ENCODE measurements at regions not wholly inside any gene's neighbourhood (a gene's known extent, or its start where the extent isn't known, plus 50 kb on each side); places are given as distances from the start of the nearest gene placed in this dataset.

DNA sequence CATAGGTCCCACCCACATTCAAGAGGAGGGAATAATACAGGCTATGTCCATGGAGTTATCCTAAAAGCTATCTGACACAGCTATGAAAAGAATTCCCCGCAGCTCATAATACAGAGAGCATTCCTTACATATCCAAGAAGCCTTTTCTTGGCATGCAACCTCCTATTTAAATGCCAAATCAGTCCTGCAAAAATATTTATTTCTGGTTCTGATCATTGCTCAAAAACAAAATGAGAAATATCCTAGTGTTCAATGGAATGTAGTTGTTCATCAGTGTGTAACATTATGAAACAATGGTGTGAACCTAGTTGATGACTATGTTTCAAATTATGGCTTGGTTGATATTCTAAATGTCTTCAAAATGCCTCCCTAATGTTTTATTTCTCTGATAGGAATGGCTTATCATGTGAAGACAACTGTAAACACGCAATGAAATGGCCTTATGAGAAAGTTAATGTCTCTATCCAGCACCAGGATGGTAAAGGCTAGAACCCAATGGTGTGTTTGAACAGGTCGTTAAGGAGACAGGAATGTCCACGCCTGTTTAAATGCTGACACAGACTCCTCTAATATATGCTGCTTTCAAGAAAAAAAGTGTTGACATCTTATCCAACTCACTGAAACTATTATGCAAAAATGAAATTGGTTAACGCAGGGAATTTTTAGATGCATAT, 126.7 kb upstream of the CDH6 start:
- TF ChIP-seq, protein P1, sequence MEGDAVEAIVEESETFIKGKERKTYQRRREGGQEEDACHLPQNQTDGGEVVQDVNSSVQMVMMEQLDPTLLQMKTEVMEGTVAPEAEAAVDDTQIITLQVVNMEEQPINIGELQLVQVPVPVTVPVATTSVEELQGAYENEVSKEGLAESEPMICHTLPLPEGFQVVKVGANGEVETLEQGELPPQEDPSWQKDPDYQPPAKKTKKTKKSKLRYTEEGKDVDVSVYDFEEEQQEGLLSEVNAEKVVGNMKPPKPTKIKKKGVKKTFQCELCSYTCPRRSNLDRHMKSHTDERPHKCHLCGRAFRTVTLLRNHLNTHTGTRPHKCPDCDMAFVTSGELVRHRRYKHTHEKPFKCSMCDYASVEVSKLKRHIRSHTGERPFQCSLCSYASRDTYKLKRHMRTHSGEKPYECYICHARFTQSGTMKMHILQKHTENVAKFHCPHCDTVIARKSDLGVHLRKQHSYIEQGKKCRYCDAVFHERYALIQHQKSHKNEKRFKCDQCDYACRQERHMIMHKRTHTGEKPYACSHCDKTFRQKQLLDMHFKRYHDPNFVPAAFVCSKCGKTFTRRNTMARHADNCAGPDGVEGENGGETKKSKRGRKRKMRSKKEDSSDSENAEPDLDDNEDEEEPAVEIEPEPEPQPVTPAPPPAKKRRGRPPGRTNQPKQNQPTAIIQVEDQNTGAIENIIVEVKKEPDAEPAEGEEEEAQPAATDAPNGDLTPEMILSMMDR (IDR thresholded peaks at IDR 0.05; ENCODE audit: extremely low read depth, missing control alignments): no peak
- no peak for DNase-seq (ENCODE audit: low spot score)

DNA sequence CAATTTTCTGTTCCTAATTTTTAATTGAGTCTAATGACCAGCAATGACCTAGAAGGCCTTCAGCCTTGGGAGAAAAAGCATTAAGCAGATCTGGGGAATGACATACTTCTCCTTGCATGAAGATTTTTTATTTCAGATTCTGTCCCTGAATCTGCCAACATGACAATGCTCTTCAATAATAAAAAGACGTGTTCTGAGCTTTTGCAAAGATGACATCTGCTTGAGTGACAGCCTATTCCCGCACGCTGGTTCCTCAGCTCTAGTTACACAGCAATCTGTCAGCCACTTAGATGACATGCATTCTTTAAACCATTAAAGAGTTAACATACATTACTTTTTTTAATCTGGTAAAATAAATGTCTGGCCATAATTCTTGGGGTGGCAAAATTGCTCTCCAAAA, 129.3 kb upstream of the CDH6 start:
- TF ChIP-seq, protein P1 (IDR thresholded peaks at IDR 0.05; ENCODE audit: extremely low read depth, missing control alignments): no peak
- DNase-seq (ENCODE audit: low spot score): no peak

DNA sequence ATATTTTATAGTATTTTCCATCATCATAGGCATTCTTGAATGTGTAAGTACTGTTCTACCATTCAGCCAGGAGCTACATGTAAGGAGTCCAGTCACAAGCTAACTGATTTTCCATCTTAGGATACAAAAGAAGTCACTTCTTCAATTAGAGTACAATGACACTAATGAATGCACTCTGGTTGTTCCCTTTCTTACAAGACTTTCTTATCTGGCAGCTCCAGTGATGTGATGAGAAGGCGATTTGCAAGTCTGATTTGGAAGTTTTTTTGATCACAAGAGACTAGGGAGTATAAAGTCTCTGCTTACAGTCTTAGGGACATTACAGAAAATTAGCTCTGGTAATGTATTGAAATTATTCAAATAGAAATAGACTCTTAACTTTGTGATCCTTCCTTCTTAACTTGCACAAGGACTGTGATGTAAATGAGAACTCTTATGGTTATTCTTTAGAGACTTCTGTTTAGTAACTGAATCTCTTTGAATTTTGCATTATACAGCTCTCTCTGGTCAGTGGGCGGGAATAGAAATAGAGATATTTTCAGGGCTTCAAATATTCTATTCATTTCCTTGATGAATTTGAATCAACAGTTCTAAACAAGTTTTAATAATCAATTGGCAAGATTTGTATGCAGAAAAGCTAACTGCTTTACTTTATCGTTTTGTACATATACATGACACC, 130.4 kb upstream of the CDH6 start:
- DNase-seq (ENCODE audit: low spot score): no peak
- TF ChIP-seq, protein P1 (IDR thresholded peaks at IDR 0.05; ENCODE audit: extremely low read depth, missing control alignments): no peak

DNA sequence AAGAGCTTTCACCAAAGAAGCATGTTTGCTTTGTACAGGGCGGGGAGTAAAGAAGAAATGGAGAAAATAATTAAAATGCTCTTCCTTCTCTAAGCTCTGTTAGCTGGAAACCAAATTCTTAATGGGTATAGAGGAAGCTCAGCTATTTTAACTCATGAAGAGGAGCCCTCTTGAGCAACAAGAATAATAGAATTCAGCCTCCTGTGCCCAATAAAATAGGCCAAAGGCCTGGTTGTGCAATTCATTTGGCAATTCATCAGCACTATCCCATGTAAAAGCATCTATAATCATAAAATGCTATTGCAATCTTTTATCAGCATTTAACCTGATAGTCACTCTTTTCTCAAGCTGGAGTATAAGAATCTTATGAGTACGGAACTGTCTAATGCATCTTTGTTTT, 133.6 kb upstream of the CDH6 start:
- TF ChIP-seq, protein P1 (IDR thresholded peaks at IDR 0.05; ENCODE audit: extremely low read depth, missing control alignments): no peak
- DNase-seq (ENCODE audit: low spot score): no peak

DNA sequence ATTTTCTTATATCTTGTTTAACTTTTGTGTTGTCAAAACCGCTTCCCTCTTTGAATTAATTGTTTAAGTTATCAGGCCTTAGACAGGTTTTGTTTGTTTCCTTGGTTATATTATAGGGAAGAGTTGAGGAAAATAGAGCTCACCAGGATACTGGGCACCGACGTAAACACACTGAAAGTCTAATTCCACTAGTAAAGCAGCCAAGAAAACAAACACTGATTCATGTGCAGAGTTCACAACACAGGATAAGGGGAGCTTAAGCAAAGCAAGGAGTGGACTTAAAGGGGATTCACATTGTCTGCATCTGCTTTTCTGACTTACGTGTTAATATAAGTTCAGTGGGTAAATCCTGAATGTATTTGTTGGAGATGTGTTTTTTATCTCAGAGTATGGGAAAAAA, 139.0 kb upstream of the CDH6 start:
- TF ChIP-seq, protein P1 (IDR thresholded peaks at IDR 0.05; ENCODE audit: extremely low read depth, missing control alignments): no peak
- DNase-seq (ENCODE audit: low spot score): no peak

DNA sequence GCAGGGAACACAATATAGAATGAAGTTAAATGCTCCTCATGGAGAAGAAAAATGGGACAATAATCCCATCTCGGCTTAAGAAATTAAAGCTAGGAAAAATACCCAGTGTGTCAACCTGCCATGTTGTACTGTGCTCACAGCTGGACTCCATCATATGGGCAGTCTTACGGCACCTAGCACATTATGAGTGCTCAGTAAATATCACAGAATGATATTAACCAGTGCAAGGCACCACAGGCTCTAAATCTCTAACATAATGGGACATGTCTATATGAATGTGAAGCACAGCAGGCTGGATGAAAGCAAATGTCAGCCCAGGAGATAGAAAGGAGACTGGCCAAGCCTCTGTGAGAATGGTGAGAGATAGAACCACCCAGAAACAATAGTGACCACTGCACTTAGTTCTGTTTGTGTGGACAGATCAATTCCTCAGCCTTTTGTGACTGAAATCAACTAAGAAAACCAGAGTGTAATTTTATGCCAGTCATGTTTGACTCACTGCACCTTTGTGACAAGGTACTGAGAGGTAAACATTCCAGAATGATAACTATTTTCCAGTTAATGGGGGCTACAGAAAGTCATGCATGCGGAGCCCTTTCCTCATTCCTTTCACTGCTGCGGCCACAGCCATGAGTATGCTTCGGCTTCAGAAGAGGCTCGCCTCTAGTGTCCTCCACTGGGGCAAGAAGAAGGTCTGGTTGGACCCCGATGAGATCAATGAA, 140.4 kb upstream of the CDH6 start:
- TF ChIP-seq, protein P1 (IDR thresholded peaks at IDR 0.05; ENCODE audit: extremely low read depth, missing control alignments): no peak
- DNase-seq (ENCODE audit: low spot score): no peak

DNA sequence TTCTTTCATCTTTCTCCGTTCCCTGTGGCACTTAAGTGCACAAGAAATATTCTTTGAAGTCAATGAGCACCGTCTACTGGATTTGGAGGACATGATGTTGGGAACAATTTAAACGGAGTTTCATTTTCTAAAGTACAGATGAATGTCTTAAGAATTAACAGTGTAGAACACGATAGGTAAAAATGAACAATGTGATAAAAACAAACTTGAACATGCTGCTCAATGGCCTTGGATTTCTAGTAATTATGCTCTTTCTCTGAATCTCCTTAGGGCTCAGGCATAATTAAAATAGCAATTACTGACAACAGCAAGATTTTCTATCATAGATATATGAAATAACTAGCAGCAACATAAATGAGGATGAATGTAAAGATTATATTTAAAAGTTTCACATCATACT, 142.2 kb upstream of the CDH6 start:
- TF ChIP-seq, protein P1 (IDR thresholded peaks at IDR 0.05; ENCODE audit: extremely low read depth, missing control alignments): no peak
- no peak for DNase-seq (ENCODE audit: low spot score)
